Hepatocyte (in vitro differentiated cells): ENCODE measurements at regions not wholly inside any gene's neighbourhood (a gene's known extent, or its start where the extent isn't known, plus 50 kb on each side); places are given as distances from the start of the nearest gene placed in this dataset.

Source experiments
- DNase-seq: peaks from one replicate; pipeline ENCODE4 v3.0.0-alpha.2; 2016; ENCODE audit warnings: low spot score
- H2AFZ ChIP-seq: fragments of 200-600 bp; sonication (generic); 2 replicates; pipeline ENCODE4 v1.6.0; 2016; ENCODE audit warnings: antibody characterized with exemption, mild to moderate bottlenecking
- H3K27ac ChIP-seq: fragments of 200-600 bp; sonication (generic); 2 replicates; pipeline ENCODE4 v1.5.1; 2016; ENCODE audit warnings: mild to moderate bottlenecking
- H3K27me3 ChIP-seq: fragments of 200-600 bp; sonication (generic); 2 replicates; pipeline ENCODE4 v1.6.1; 2016
- H3K36me3 ChIP-seq: fragments of 200-600 bp; sonication (generic); replicated peaks from 2 replicates; pipeline ENCODE4 v1.5.1; 2016; ENCODE audit warnings: low read depth; ENCODE audit not compliant: insufficient read depth
- H3K4me1 ChIP-seq: fragments of 200-600 bp; sonication (generic); 2 replicates; pipeline ENCODE4 v1.5.1; 2016; ENCODE audit warnings: mild to moderate bottlenecking, moderate library complexity; ENCODE audit not compliant: insufficient read depth
- H3K4me2 ChIP-seq: fragments of 200-600 bp; sonication (generic); 2 replicates; pipeline ENCODE4 v1.6.0; 2016
- H3K4me3 ChIP-seq: fragments of 200-600 bp; sonication (generic); 2 replicates; pipeline ENCODE4 v1.5.1; 2016; ENCODE audit warnings: mild to moderate bottlenecking
- H3K79me2 ChIP-seq: fragments of 200-600 bp; sonication (generic); 2 replicates; pipeline ENCODE4 v1.6.0; 2017; ENCODE audit warnings: mild to moderate bottlenecking
- H3K9me2 ChIP-seq: fragments of 200-600 bp; sonication (generic); replicated peaks from 2 replicates; pipeline ENCODE4 v1.6.0; 2017; ENCODE audit warnings: mild to moderate bottlenecking; ENCODE audit not compliant: insufficient read depth
- H3K9me3 ChIP-seq: fragments of 200-600 bp; sonication (generic); 2 replicates; pipeline ENCODE4 v1.5.1; 2016; ENCODE audit warnings: low read depth, mild to moderate bottlenecking
- H4K20me1 ChIP-seq: fragments of 200-600 bp; sonication (generic); 2 replicates; pipeline ENCODE4 v1.6.0; 2016; ENCODE audit warnings: mild to moderate bottlenecking; ENCODE audit not compliant: insufficient read depth, poor library complexity, severe bottlenecking
- EZH2 ChIP-seq: fragments of 200-600 bp; sonication (generic); IDR thresholded peaks from 2 replicates; pipeline ENCODE4 v1.6.1; 2016; ENCODE audit warnings: antibody characterized with exemption, mild to moderate bottlenecking, borderline replicate concordance
- EZH2phosphoT487 ChIP-seq: fragments of 200-600 bp; sonication (generic); IDR thresholded peaks from one replicate; pipeline ENCODE4 v1.6.1; 2018; ENCODE audit warnings: antibody characterized with exemption, mild to moderate bottlenecking, low read depth, moderate library complexity; ENCODE audit not compliant: unreplicated experiment, severe bottlenecking
- WGBS: methylation state at CpG from one replicate; pipeline ENCODE4 v1.1.6; 2016; ENCODE audit warnings: low lambda C conversion rate; ENCODE audit errors: missing lambda C conversion rate; 5-methylcytosine and 5-hydroxymethylcytosine counted together
- TF ChIP-seq, protein P1 (sequence below): fragments of 200-600 bp; sonication (generic); IDR thresholded peaks from 2 replicates; pipeline ENCODE4 v1.5.1; 2016; ENCODE audit warnings: antibody characterized with exemption, mild to moderate bottlenecking; ENCODE audit not compliant: poor library complexity

DNA sequence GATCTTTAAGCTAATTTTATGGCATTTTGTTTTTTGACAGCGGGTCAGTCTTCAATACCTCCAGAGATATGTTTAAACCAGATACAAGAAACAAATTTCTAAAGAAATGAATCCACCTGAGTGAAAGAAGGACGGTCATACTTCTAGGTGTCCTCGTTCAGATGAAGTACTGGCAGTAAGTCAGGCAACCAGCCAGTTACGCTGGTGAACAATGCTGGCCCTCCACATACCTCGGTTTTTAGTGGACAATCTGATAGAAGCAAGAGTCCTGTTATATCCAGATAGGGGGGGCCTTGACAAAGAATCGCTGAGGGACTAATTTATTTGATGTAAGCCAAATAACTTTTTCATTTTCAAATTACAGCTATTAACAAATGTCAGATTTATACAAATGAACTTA, 266.4 kb upstream of the KLF14 start:
- Histone ChIP-seq H3K4me3 (no peak overlapping the region), H4K20me1 (no peaks in the 10 kb centered on the region), H3K9me2 (no peaks in the 10 kb centered on the region), H3K9me3 (no peaks in the 10 kb centered on the region), H2AFZ (no peak overlapping the region), H3K79me2 (no peaks in the 10 kb centered on the region), H3K4me1 (peaks cover 18% of the 10 kb centered on the region), H3K27me3 (no peaks in the 10 kb centered on the region), H3K4me2 (no peak overlapping the region), H3K27ac (no peak overlapping the region), H3K36me3 (no peaks in the 10 kb centered on the region)
- DNase-seq, result no peak
- 88% methylated on average over 6 of the region's 6 CpGs for WGBS
- no peak for TF ChIP-seq EZH2phosphoT487

DNA sequence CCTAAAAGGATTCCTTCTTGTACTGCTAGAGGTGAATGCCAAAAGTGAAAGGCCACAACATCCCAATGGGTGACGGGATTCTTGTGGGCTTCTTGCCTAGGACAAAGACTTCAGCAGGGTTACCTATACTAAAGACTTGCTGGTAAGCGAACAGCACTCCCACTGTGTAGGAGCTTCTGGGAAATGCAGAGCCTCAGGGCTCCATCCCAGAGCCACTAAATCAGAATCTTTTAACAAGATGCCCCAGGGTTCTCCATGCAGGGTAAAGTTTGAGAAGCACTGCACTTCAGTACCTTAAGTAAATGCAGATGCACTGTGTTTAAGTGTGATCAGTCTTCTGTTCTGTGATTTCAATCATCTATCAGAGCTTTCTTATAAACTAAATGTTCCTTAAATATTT, 266.9 kb upstream of the KLF14 start:
- 45% methylated on average over 2 of the region's 2 CpGs for WGBS
- TF ChIP-seq EZH2phosphoT487 (no peak), EZH2 (no peak)
- TF ChIP-seq, protein P1, sequence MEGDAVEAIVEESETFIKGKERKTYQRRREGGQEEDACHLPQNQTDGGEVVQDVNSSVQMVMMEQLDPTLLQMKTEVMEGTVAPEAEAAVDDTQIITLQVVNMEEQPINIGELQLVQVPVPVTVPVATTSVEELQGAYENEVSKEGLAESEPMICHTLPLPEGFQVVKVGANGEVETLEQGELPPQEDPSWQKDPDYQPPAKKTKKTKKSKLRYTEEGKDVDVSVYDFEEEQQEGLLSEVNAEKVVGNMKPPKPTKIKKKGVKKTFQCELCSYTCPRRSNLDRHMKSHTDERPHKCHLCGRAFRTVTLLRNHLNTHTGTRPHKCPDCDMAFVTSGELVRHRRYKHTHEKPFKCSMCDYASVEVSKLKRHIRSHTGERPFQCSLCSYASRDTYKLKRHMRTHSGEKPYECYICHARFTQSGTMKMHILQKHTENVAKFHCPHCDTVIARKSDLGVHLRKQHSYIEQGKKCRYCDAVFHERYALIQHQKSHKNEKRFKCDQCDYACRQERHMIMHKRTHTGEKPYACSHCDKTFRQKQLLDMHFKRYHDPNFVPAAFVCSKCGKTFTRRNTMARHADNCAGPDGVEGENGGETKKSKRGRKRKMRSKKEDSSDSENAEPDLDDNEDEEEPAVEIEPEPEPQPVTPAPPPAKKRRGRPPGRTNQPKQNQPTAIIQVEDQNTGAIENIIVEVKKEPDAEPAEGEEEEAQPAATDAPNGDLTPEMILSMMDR, result no peak
- Histone ChIP-seq H3K27me3 (no peaks in the 10 kb centered on the region), H3K27ac (no peak overlapping the region), H3K36me3 (no peaks in the 10 kb centered on the region), H3K4me2 (no peak overlapping the region), H4K20me1 (no peaks in the 10 kb centered on the region), H3K4me1 (peaks cover 15% of the 10 kb centered on the region), H3K79me2 (no peaks in the 10 kb centered on the region), H2AFZ (no peak overlapping the region), H3K4me3 (no peak overlapping the region), H3K9me2 (no peaks in the 10 kb centered on the region), H3K9me3 (no peaks in the 10 kb centered on the region)
- DNase-seq, result no peak

DNA sequence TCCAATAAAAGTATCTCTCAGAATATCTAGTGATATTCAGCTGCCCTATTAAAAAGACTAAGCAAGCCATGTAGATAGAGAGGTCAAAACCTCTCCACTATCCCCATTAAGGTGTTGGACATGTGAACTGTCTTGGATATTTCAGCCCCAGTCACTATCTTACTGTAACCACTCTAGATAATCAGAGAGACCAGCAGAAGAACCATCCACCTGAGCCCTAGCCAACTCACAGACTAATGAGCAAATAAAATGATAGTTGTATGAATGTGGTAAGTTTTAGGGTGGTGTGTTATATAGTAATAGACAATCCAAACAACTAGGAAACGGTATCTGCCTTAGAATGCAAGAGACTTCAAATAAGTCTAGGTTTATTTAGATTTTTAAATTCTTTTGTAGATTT, 268.6 kb upstream of the KLF14 start:
- H3K79me2 ChIP-seq, result no peaks in the 10 kb centered on the region
- 79% methylated on average over 1 of the region's 1 CpG for WGBS

DNA sequence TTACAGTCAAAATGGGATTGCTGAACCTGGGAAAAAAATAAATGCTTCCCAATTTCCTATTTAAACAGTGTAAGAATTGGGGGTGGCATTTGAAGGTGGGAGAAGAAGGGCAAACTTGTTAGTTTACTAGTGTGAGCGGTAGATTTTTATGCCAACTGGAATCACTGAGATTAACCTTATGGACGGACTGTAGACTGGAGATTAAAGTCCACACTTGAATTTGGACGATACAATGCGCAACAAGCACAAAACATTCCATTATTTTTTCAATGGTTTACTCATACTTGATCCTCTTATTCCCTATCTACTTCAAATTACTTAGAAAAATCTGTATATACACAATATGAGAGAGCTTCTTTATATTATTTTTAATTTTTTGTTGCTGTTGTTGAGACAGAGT, 269.6 kb upstream of the KLF14 start:
- no peak overlapping the region for H2AFZ ChIP-seq
- no peak for DNase-seq
- no peaks in the 10 kb centered on the region for H3K27me3 ChIP-seq
- H3K9me2 ChIP-seq, result no peaks in the 10 kb centered on the region
- no peaks in the 10 kb centered on the region for H3K36me3 ChIP-seq
- no peaks in the 10 kb centered on the region for H4K20me1 ChIP-seq
- H3K4me1 ChIP-seq, result peaks cover 2% of the 10 kb centered on the region
- H3K9me3 ChIP-seq, result no peaks in the 10 kb centered on the region
- no peak overlapping the region for H3K27ac ChIP-seq
- WGBS, result 95% methylated on average over 4 of the region's 4 CpGs
- no peak for TF ChIP-seq EZH2
- TF ChIP-seq, protein P1, result no peak
- TF ChIP-seq EZH2phosphoT487, result no peak
- H3K79me2 ChIP-seq, result no peaks in the 10 kb centered on the region
- no peak overlapping the region for H3K4me3 ChIP-seq
- H3K4me2 ChIP-seq, result no peak overlapping the region

More for the DNA sequence above, 268.6 kb upstream of the KLF14 start:
- Histone ChIP-seq H3K4me2 (no peak overlapping the region), H4K20me1 (no peaks in the 10 kb centered on the region), H3K9me2 (no peaks in the 10 kb centered on the region), H3K27me3 (no peaks in the 10 kb centered on the region), H3K36me3 (no peaks in the 10 kb centered on the region), H2AFZ (no peak overlapping the region), H3K4me1 (peaks cover 2% of the 10 kb centered on the region), H3K4me3 (no peak overlapping the region), H3K27ac (no peak overlapping the region), H3K9me3 (no peaks in the 10 kb centered on the region)
- no peak for DNase-seq
- TF ChIP-seq EZH2, result no peak
- TF ChIP-seq, protein P1, result no peak
- no peak for TF ChIP-seq EZH2phosphoT487
